GM12875 (cell line): ENCODE measurements at regions not wholly inside any gene's neighbourhood (a gene's known extent, or its start where the extent isn't known, plus 50 kb on each side); places are given as distances from the start of the nearest gene placed in this dataset.

Experiments
- H3K4me3 ChIP-seq: one replicate; pipeline ENCODE4 v1.5.1; 2011; ENCODE audit warnings: low read depth, low read length, control low read depth
- TF ChIP-seq, protein P1 (sequence below): IDR thresholded peaks from 2 replicates; pipeline ENCODE4 v1.5.1; 2011; ENCODE audit warnings: low read depth, mild to moderate bottlenecking, control low read depth, inconsistent platforms, low read length, moderate library complexity, borderline replicate concordance; ENCODE audit not compliant: insufficient read depth

GRCh38 chr2:118269408-118270051 lies 181.3 kb downstream of the INSIG2 start:
- TF ChIP-seq, protein P1, sequence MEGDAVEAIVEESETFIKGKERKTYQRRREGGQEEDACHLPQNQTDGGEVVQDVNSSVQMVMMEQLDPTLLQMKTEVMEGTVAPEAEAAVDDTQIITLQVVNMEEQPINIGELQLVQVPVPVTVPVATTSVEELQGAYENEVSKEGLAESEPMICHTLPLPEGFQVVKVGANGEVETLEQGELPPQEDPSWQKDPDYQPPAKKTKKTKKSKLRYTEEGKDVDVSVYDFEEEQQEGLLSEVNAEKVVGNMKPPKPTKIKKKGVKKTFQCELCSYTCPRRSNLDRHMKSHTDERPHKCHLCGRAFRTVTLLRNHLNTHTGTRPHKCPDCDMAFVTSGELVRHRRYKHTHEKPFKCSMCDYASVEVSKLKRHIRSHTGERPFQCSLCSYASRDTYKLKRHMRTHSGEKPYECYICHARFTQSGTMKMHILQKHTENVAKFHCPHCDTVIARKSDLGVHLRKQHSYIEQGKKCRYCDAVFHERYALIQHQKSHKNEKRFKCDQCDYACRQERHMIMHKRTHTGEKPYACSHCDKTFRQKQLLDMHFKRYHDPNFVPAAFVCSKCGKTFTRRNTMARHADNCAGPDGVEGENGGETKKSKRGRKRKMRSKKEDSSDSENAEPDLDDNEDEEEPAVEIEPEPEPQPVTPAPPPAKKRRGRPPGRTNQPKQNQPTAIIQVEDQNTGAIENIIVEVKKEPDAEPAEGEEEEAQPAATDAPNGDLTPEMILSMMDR, result peak; percentile 29; the same call in 1 of the 2 replicates
- H3K4me3 ChIP-seq, result no peak overlapping the region

- no peak overlapping the region for H3K4me3 ChIP-seq
- TF ChIP-seq, protein P1, result no peak
Measured at GRCh38 chr2:118268268-118268667, 180.0 kb downstream of the INSIG2 start.

DNA sequence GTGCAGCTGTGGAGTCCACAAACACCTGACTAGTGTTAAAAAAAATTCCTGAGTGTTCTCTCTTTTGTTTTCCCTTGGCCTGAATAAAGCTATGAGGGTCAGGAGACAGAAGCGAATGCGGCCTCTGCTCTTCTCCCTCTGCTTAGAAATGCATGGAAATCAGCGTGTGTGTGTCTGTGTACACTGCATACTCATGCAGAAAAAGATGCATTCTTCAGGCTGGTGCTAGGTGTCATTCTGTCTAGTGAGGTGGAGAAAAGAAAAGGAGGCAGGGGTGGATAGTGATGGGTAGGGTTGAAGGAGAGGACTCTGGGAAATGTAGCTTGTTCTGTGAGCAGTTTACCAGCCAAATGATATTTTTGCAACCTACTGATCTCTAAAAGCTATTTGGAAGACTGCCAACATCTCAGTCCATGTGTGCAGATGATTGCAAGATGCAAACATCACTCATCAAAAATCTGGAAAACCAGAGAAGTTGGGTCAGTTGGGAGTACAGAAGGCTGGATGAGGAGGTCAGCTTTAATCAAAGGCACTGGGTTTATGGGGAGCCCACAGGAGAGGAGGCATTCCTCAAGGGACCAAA lies 177.7 kb downstream of the INSIG2 start:
- TF ChIP-seq, protein P1, result no peak
- no peak overlapping the region for H3K4me3 ChIP-seq

GRCh38 chr2:118264232-118264990 lies 176.1 kb downstream of the INSIG2 start:
- no peak overlapping the region for H3K4me3 ChIP-seq
- TF ChIP-seq, protein P1, result no peak

- TF ChIP-seq, protein P1, result no peak
Measured at GRCh38 chr2:118257696-118258095, 169.4 kb downstream of the INSIG2 start.

GRCh38 chr2:118255771-118256372 lies 167.6 kb downstream of the INSIG2 start:
- TF ChIP-seq, protein P1, result no peak
- no peak overlapping the region for H3K4me3 ChIP-seq

More at GRCh38 chr2:118257696-118258095, 169.4 kb downstream of the INSIG2 start:
- H3K4me3 ChIP-seq, result no peak overlapping the region

- TF ChIP-seq, protein P1, result no peak
- H3K4me3 ChIP-seq, result no peak overlapping the region
Measured at GRCh38 chr2:118255301-118255700, 167.0 kb downstream of the INSIG2 start.
